Kidney (tissue), 13 donors: ENCODE measurements at regions not wholly inside any gene's neighbourhood (a gene's known extent, or its start where the extent isn't known, plus 50 kb on each side); places are given as distances from the start of the nearest gene placed in this dataset.

Experiments used
- DNase-seq, 5 donors: peaks; one replicate each; pipeline ENCODE4 v3.0.0-alpha.2; 2013 to 2020
- FAIRE-seq: peaks from 2 replicates; lab custom pipeline; 2012; peaks lifted over from hg19 to GRCh38; lab: Jason Lieb, UNC
- H3K27ac ChIP-seq, 2 donors: one replicate each; pipeline ENCODE4 v1.7.0; 2013; ENCODE audit warnings: low read depth in 2 of 2, low read length in 2 of 2, inconsistent platforms in 1 of 2
- H3K27me3 ChIP-seq: one replicate; pipeline ENCODE4 v1.7.1; 2013; ENCODE audit warnings: low read length, inconsistent platforms; ENCODE audit not compliant: control insufficient read depth, insufficient read depth
- H3K36me3 ChIP-seq, 3 donors: one replicate each; pipeline versions ENCODE4 v1.7.0 to v1.7.1; 2013; ENCODE audit warnings: low read length in 3 of 3, control low read depth in 1 of 3, inconsistent platforms in 1 of 3; ENCODE audit not compliant: insufficient read depth in 3 of 3, control insufficient read depth in 2 of 3
- H3K4me1 ChIP-seq, 3 donors: one replicate each; pipeline versions ENCODE4 v1.7.0 to v1.7.1; 2013; ENCODE audit warnings: low read length in 3 of 3, inconsistent platforms in 1 of 3, low read depth in 1 of 3; ENCODE audit not compliant: control insufficient read depth in 2 of 3, insufficient read depth in 2 of 3
- H3K4me3 ChIP-seq, 3 donors: one replicate each; pipeline versions ENCODE4 v1.7.0 to v1.8.1; 2013; ENCODE audit warnings: low read length in 3 of 3, control low read depth in 1 of 3, inconsistent platforms in 1 of 3
- H3K9ac ChIP-seq, 3 donors: one replicate each; pipeline versions ENCODE4 v1.7.0 to v1.7.1; 2013; ENCODE audit warnings: low read length in 3 of 3, control low read depth in 1 of 3, inconsistent platforms in 1 of 3
- H3K9me3 ChIP-seq, 3 donors: one replicate each; pipeline versions ENCODE4 v1.7.0 to v1.7.1; 2013; ENCODE audit warnings: low read length in 3 of 3, control low read depth in 1 of 3, inconsistent platforms in 1 of 3; ENCODE audit not compliant: control insufficient read depth in 2 of 3, insufficient read depth in 1 of 3
- CTCF ChIP-seq: IDR thresholded peaks from 3 replicates; pipeline ENCODE4 v1.5.1; 2012; ENCODE audit warnings: mild to moderate bottlenecking, moderate library complexity, borderline replicate concordance; ENCODE audit not compliant: insufficient read depth; ENCODE audit errors: extremely low read depth
- intact Hi-C: fragments of 100-400 bp; cut with DNase I; formaldehyde crosslinking; loops from one replicate; pipeline ENCODE4 v1.11.1; 2022
- donor health status: control.
- donor health status: control.
- donor health status: control.
- donor health status: control.
- donor health status: control.
- donor health status: DM: yes; HTN: yes; CAD: no.
- donor health status: Normal renal cell carcinoma (clear cell type).

GRCh38 chr7:42348071-42348470 lies 111.1 kb upstream of the GLI3 start:
- FAIRE-seq, result no peak
- TF ChIP-seq CTCF, result no peak
- no peak overlapping the region for H3K4me3 ChIP-seq
- H3K27me3 ChIP-seq, result no peaks in the 10 kb centered on the region
- H3K9ac ChIP-seq, result no peak overlapping the region
- H3K4me1 ChIP-seq, result no peaks in the 10 kb centered on the region
- H3K27ac ChIP-seq, result no peak overlapping the region
- intact Hi-C loops, result no loop called here
- H3K9me3 ChIP-seq, result no peaks in the 10 kb centered on the region
- no peak for DNase-seq
- H3K36me3 ChIP-seq, result no peaks in the 10 kb centered on the region

- no peak for DNase-seq
- Histone ChIP-seq H3K4me1 (no peaks in the 10 kb centered on the region), H3K9me3 (no peaks in the 10 kb centered on the region), H3K27me3 (no peaks in the 10 kb centered on the region), H3K27ac (no peak overlapping the region), H3K36me3 (no peaks in the 10 kb centered on the region), H3K9ac (no peak overlapping the region), H3K4me3 (no peak overlapping the region)
- no peak for FAIRE-seq
- intact Hi-C loops, result no loop called here
- TF ChIP-seq CTCF, result no peak
Observed at GRCh38 chr7:42347616-42348015, 110.6 kb upstream of the GLI3 start.

GRCh38 chr7:42345478-42346299 lies 108.7 kb upstream of the GLI3 start:
- no peak for TF ChIP-seq CTCF
- no peak overlapping the region for H3K9ac ChIP-seq
- intact Hi-C loops, result no loop called here
- no peak for DNase-seq
- no peak for FAIRE-seq
- no peaks in the 10 kb centered on the region for H3K36me3 ChIP-seq
- no peak overlapping the region for H3K4me3 ChIP-seq
- H3K4me1 ChIP-seq, result no peaks in the 10 kb centered on the region
- H3K27me3 ChIP-seq, result no peaks in the 10 kb centered on the region
- H3K27ac ChIP-seq, result no peak overlapping the region
- H3K9me3 ChIP-seq, result no peaks in the 10 kb centered on the region
